Endodermal cell (in vitro differentiated cells): ENCODE measurements at regions not wholly inside any gene's neighbourhood (a gene's known extent, or its start where the extent isn't known, plus 50 kb on each side); places are given as distances from the start of the nearest gene placed in this dataset.

Source experiments
- DNase-seq: peaks from one replicate; pipeline ENCODE4 v3.0.0-alpha.2; 2017
- H3K27ac ChIP-seq: 2 replicates; pipeline ENCODE4 v1.5.1; 2013; ENCODE audit warnings: mild to moderate bottlenecking, low read depth, low read length, moderate library complexity
- H3K27me3 ChIP-seq: 2 replicates; pipeline ENCODE4 v1.6.1; 2013; ENCODE audit warnings: mild to moderate bottlenecking, low read length, moderate library complexity; ENCODE audit not compliant: insufficient read depth, control insufficient read depth, poor library complexity, severe bottlenecking
- H3K36me3 ChIP-seq: 2 replicates; pipeline ENCODE4 v1.7.0; 2013; ENCODE audit warnings: mild to moderate bottlenecking, low read length, moderate library complexity; ENCODE audit not compliant: control insufficient read depth, insufficient read depth
- H3K4me1 ChIP-seq: one replicate; pipeline ENCODE4 v1.7.0; 2013; ENCODE audit warnings: low read length; ENCODE audit not compliant: control insufficient read depth, insufficient read depth
- H3K4me3 ChIP-seq: 2 replicates; pipeline ENCODE4 v1.5.1; 2013; ENCODE audit warnings: mild to moderate bottlenecking, low read length, moderate library complexity
- H3K9ac ChIP-seq: 2 replicates; pipeline ENCODE4 v1.6.1; 2013; ENCODE audit warnings: mild to moderate bottlenecking, low read length, moderate library complexity; ENCODE audit not compliant: poor library complexity, severe bottlenecking; ENCODE audit errors: extremely low read depth
- H3K9me3 ChIP-seq: 2 replicates; pipeline ENCODE4 v1.6.1; 2013; ENCODE audit warnings: mild to moderate bottlenecking, low read length, moderate library complexity; ENCODE audit not compliant: control insufficient read depth
- H3K27ac Mint-ChIP-seq: 2 replicates; pipeline ENCODE4 v1.8.0; 2020; ENCODE audit warnings: mixed read lengths
- H3K27me3 Mint-ChIP-seq: 2 replicates; pipeline ENCODE4 v1.8.0; 2021; ENCODE audit warnings: mild to moderate bottlenecking, mixed read lengths; ENCODE audit not compliant: insufficient read depth
- H3K36me3 Mint-ChIP-seq: 2 replicates; pipeline ENCODE4 v1.8.0; 2020; ENCODE audit warnings: low read depth, mixed read lengths
- H3K4me1 Mint-ChIP-seq: 2 replicates; pipeline ENCODE4 v1.8.0; 2020; ENCODE audit warnings: mixed read lengths
- H3K4me3 Mint-ChIP-seq: 2 replicates; pipeline ENCODE4 v1.8.0; 2020; ENCODE audit warnings: mild to moderate bottlenecking, moderate library complexity, mixed read lengths
- H3K9me3 Mint-ChIP-seq: 2 replicates; pipeline ENCODE4 v1.8.0; 2020; ENCODE audit warnings: mild to moderate bottlenecking, mixed read lengths
- CTCF ChIP-seq: fragments of 200-600 bp; sonication (generic); conservative IDR thresholded peaks from 2 replicates; pipeline ENCODE4 v1.5.0; 2021; ENCODE audit warnings: antibody characterized with exemption, mild to moderate bottlenecking
- WGBS, 2 experiments: methylation state at CpG; one replicate each; pipeline versions ENCODE4 v1.1.5 to v1.1.7; 2013; ENCODE audit warnings: missing lambda C conversion rate in 2 of 2, mixed read lengths in 1 of 2; ENCODE audit not compliant: insufficient coverage in 1 of 2, insufficient read length in 1 of 2; 5-methylcytosine and 5-hydroxymethylcytosine counted together

- 86% methylated on average over 2 of the region's 2 CpGs; no CpG with 5 or more reads in 1 of the 2 experiments for WGBS, 2 experiments
- Mint-ChIP-seq H3K9me3 (no peaks in the 10 kb centered on the region), H3K36me3 (no peaks in the 10 kb centered on the region), H3K4me1 (no peaks in the 10 kb centered on the region), H3K4me3 (no peak overlapping the region), H3K27ac (no peak overlapping the region), H3K27me3 (no peaks in the 10 kb centered on the region)
- TF ChIP-seq CTCF = no peak
- Histone ChIP-seq H3K9me3 (no peaks in the 10 kb centered on the region), H3K36me3 (no peaks in the 10 kb centered on the region), H3K9ac (no peak overlapping the region), H3K4me3 (no peak overlapping the region), H3K27me3 (no peaks in the 10 kb centered on the region), H3K4me1 (no peaks in the 10 kb centered on the region), H3K27ac (no peak overlapping the region)
- no peak for DNase-seq
These were observed 362.1 kb upstream of the PDGFD start for GRCh38 chr11:104526006-104526405.

GRCh38 chr11:104525416-104525815 is 361.5 kb upstream of the PDGFD start:
- no peak for DNase-seq
- no peaks in the 10 kb centered on the region for H3K27me3 ChIP-seq
- WGBS, 2 experiments = 96% methylated on average over 3 of the region's 3 CpGs; no CpG with 5 or more reads in 1 of the 2 experiments
- H3K27ac Mint-ChIP-seq = no peak overlapping the region
- no peaks in the 10 kb centered on the region for H3K4me1 Mint-ChIP-seq
- no peak overlapping the region for H3K4me3 Mint-ChIP-seq
- no peak overlapping the region for H3K9ac ChIP-seq
- H3K9me3 ChIP-seq = no peaks in the 10 kb centered on the region
- H3K27ac ChIP-seq = no peak overlapping the region
- no peaks in the 10 kb centered on the region for H3K36me3 Mint-ChIP-seq
- H3K36me3 ChIP-seq = no peaks in the 10 kb centered on the region
- no peaks in the 10 kb centered on the region for H3K27me3 Mint-ChIP-seq
- H3K9me3 Mint-ChIP-seq = no peaks in the 10 kb centered on the region
- TF ChIP-seq CTCF = no peak
- no peak overlapping the region for H3K4me3 ChIP-seq
- H3K4me1 ChIP-seq = no peaks in the 10 kb centered on the region

GRCh38 chr11:104524254-104524653 is 360.3 kb upstream of the PDGFD start:
- Histone ChIP-seq H3K4me3 (no peak overlapping the region), H3K27me3 (no peaks in the 10 kb centered on the region), H3K9me3 (no peaks in the 10 kb centered on the region), H3K4me1 (no peaks in the 10 kb centered on the region), H3K9ac (no peak overlapping the region), H3K36me3 (no peaks in the 10 kb centered on the region), H3K27ac (peak overlapping the region; percentile 18)
- no peaks in the 10 kb centered on the region for H3K36me3 Mint-ChIP-seq
- no peaks in the 10 kb centered on the region for H3K27me3 Mint-ChIP-seq
- no peaks in the 10 kb centered on the region for H3K9me3 Mint-ChIP-seq
- no peaks in the 10 kb centered on the region for H3K4me1 Mint-ChIP-seq
- DNase-seq = no peak
- no peak overlapping the region for H3K27ac Mint-ChIP-seq
- H3K4me3 Mint-ChIP-seq = no peak overlapping the region
- TF ChIP-seq CTCF = no peak
